H9 (cell line): ENCODE measurements at regions not wholly inside any gene's neighbourhood (a gene's known extent, or its start where the extent isn't known, plus 50 kb on each side); places are given as distances from the start of the nearest gene placed in this dataset.

Experiments
- DNase-seq: peaks from one replicate; pipeline ENCODE4 v3.0.0-alpha.2; 2017
- H2AFZ ChIP-seq: one replicate; pipeline ENCODE4 v1.6.1; 2013; ENCODE audit warnings: mild to moderate bottlenecking, low read length, control low read depth, moderate library complexity
- H2AK5ac ChIP-seq: 2 replicates; pipeline ENCODE4 v1.6.1; 2013; ENCODE audit warnings: low read length, control low read depth, mixed read lengths; ENCODE audit not compliant: insufficient read length
- H2BK120ac ChIP-seq: one replicate; pipeline ENCODE4 v1.6.1; 2013; ENCODE audit warnings: low read depth, mild to moderate bottlenecking, low read length, control low read depth, inconsistent platforms; ENCODE audit not compliant: poor library complexity, severe bottlenecking
- H2BK12ac ChIP-seq: 2 replicates; pipeline ENCODE4 v1.6.1; 2013; ENCODE audit warnings: low read length, control low read depth, mixed read lengths, low read depth; ENCODE audit not compliant: insufficient read length
- H2BK15ac ChIP-seq: 2 replicates; pipeline ENCODE4 v1.6.1; 2013; ENCODE audit warnings: low read depth, low read length, control low read depth
- H2BK20ac ChIP-seq: one replicate; pipeline ENCODE4 v1.6.1; 2013; ENCODE audit warnings: low read depth, mild to moderate bottlenecking, low read length, control low read depth, inconsistent platforms; ENCODE audit not compliant: poor library complexity, severe bottlenecking
- H2BK5ac ChIP-seq: 2 replicates; pipeline ENCODE4 v1.6.1; 2013; ENCODE audit warnings: low read length, control low read depth, mixed read lengths; ENCODE audit not compliant: insufficient read length
- H3K14ac ChIP-seq: 2 replicates; pipeline ENCODE4 v1.6.1; 2013; ENCODE audit warnings: low read length, control low read depth; ENCODE audit not compliant: insufficient read depth
- H3K18ac ChIP-seq: 2 replicates; pipeline ENCODE4 v1.6.1; 2013; ENCODE audit warnings: low read depth, mild to moderate bottlenecking, mixed read lengths, low read length, control low read depth; ENCODE audit not compliant: insufficient read length
- H3K23ac ChIP-seq: 2 replicates; pipeline ENCODE4 v1.6.1; 2013; ENCODE audit warnings: low read length, control low read depth, mixed read lengths, low read depth; ENCODE audit not compliant: insufficient read length
- H3K23me2 ChIP-seq: 2 replicates; pipeline ENCODE4 v1.6.1; 2013; ENCODE audit warnings: low read depth, mild to moderate bottlenecking, mixed read lengths, low read length, control low read depth; ENCODE audit not compliant: insufficient read length, poor library complexity, severe bottlenecking
- H3K27ac ChIP-seq: 2 replicates; pipeline ENCODE4 v1.5.1; 2013; ENCODE audit warnings: low read length, control low read depth, mixed read lengths, low read depth; ENCODE audit not compliant: insufficient read length
- H3K27me3 ChIP-seq: 2 replicates; pipeline ENCODE4 v1.6.1; 2013; ENCODE audit warnings: low read length, control low read depth, inconsistent platforms; ENCODE audit not compliant: insufficient read depth
- H3K4ac ChIP-seq: 2 replicates; pipeline ENCODE4 v1.6.1; 2013; ENCODE audit warnings: low read depth, mild to moderate bottlenecking, control low read depth, inconsistent platforms, low read length, moderate library complexity
- H3K4me1 ChIP-seq: 2 replicates; pipeline ENCODE4 v1.6.1; 2013; ENCODE audit warnings: low read length, control low read depth, inconsistent platforms; ENCODE audit not compliant: insufficient read depth
- H3K4me2 ChIP-seq: 2 replicates; pipeline ENCODE4 v1.6.1; 2013; ENCODE audit warnings: low read length, control low read depth, mixed read lengths; ENCODE audit not compliant: insufficient read length, insufficient read depth
- H3K56ac ChIP-seq: 2 replicates; pipeline ENCODE4 v1.6.1; 2013; ENCODE audit warnings: low read depth, mild to moderate bottlenecking, mixed read lengths, low read length, control low read depth; ENCODE audit not compliant: insufficient read length
- H3K79me1 ChIP-seq: 2 replicates; pipeline ENCODE4 v1.6.1; 2013; ENCODE audit warnings: low read depth, mild to moderate bottlenecking, moderate library complexity, low read length, control low read depth, inconsistent platforms; ENCODE audit not compliant: insufficient read depth, poor library complexity, severe bottlenecking
- H3K79me2 ChIP-seq: 2 replicates; pipeline ENCODE4 v1.6.1; 2013; ENCODE audit warnings: low read length, control low read depth, inconsistent platforms; ENCODE audit not compliant: insufficient read depth
- H3K9ac ChIP-seq: 2 replicates; pipeline ENCODE4 v1.6.1; 2013; ENCODE audit warnings: low read length, control low read depth, mixed read lengths; ENCODE audit not compliant: insufficient read length; ENCODE audit errors: extremely low read depth
- H3K9me3 ChIP-seq: one replicate; pipeline ENCODE4 v1.6.1; 2013; ENCODE audit warnings: low read depth, low read length, inconsistent platforms; ENCODE audit not compliant: control insufficient read depth
- H3T11ph ChIP-seq: one replicate; pipeline ENCODE4 v1.6.1; 2013; ENCODE audit warnings: mild to moderate bottlenecking, low read length, control low read depth, inconsistent platforms
- H4K20me1 ChIP-seq: one replicate; pipeline ENCODE4 v1.6.1; 2013; ENCODE audit not compliant: control insufficient read depth, insufficient read length, insufficient read depth
- H4K5ac ChIP-seq: 2 replicates; pipeline ENCODE4 v1.6.1; 2013; ENCODE audit warnings: low read depth, mild to moderate bottlenecking, mixed read lengths, low read length, control low read depth; ENCODE audit not compliant: insufficient read length
- H4K8ac ChIP-seq: replicated peaks from 2 replicates; pipeline ENCODE4 v1.6.1; 2013; ENCODE audit warnings: low read length, control low read depth, mixed read lengths, low read depth; ENCODE audit not compliant: insufficient read length
- H4K91ac ChIP-seq: 2 replicates; pipeline ENCODE4 v1.6.1; 2013; ENCODE audit warnings: low read depth, mild to moderate bottlenecking, moderate library complexity, mixed read lengths, low read length, control low read depth; ENCODE audit not compliant: insufficient read length
- H3K27ac Mint-ChIP-seq, 3 experiments: 2 replicates in 2 of 3; 3 replicates in 1 of 3; pipeline ENCODE4 v1.8.0; 2020 to 2021; ENCODE audit warnings: mixed read lengths in 3 of 3, mild to moderate bottlenecking in 1 of 3, moderate library complexity in 1 of 3
- H3K27me3 Mint-ChIP-seq: 2 replicates; pipeline ENCODE4 v1.8.0; 2021; ENCODE audit warnings: low read depth, mild to moderate bottlenecking, moderate library complexity, mixed read lengths
- H3K36me3 Mint-ChIP-seq, 3 experiments: 2 replicates in 2 of 3; 3 replicates in 1 of 3; pipeline ENCODE4 v1.8.0; 2020 to 2021; ENCODE audit warnings: low read depth in 3 of 3, mixed read lengths in 3 of 3; ENCODE audit not compliant: insufficient read depth in 1 of 3
- H3K4me1 Mint-ChIP-seq, 2 experiments: 2 replicates each; pipeline ENCODE4 v1.8.0; 2020; ENCODE audit warnings: mixed read lengths in 2 of 2
- H3K4me3 Mint-ChIP-seq, 2 experiments: 2 replicates in 1 of 2; 3 replicates in 1 of 2; pipeline ENCODE4 v1.8.0; 2020 to 2021; ENCODE audit warnings: mild to moderate bottlenecking in 2 of 2, mixed read lengths in 2 of 2, moderate library complexity in 1 of 2
- H3K9me3 Mint-ChIP-seq, 2 experiments: 2 replicates in 1 of 2; 3 replicates in 1 of 2; pipeline ENCODE4 v1.8.0; 2020; ENCODE audit warnings: mild to moderate bottlenecking in 2 of 2, mixed read lengths in 2 of 2, moderate library complexity in 1 of 2
- WGBS: extraction: QIAGEN DNeasy Blood & Tissue Kit; methylation state at CpG from one replicate; pipeline ENCODE4 v1.1.7; 2013; ENCODE audit warnings: missing lambda C conversion rate, low lambda C conversion rate, mixed read lengths; ENCODE audit not compliant: insufficient read length; ENCODE audit errors: extremely low coverage; 5-methylcytosine and 5-hydroxymethylcytosine counted together
- TF ChIP-seq, protein P1 (sequence below): fragments of 200-600 bp; sonication (generic); conservative IDR thresholded peaks from 3 replicates; pipeline ENCODE4 v1.8.0; 2021; ENCODE audit warnings: antibody characterized with exemption, mild to moderate bottlenecking

GRCh38 chr4:112063260-112063659 lies 82.0 kb upstream of the FAM241A start:
- no CpG with 5 or more reads among the region's 1 CpG for WGBS
- H3K4me1 Mint-ChIP-seq: peaks cover 14 to 15% of the 10 kb centered on the region in 2 experiments

More at GRCh38 chr4:112063260-112063659, 82.0 kb upstream of the FAM241A start:
- Histone ChIP-seq H3K23ac (no peak overlapping the region), H4K8ac (no peak overlapping the region), H3K4me1 (peaks cover 3% of the 10 kb centered on the region; the same call in 1 of the 2 replicates), H3K9me3 (no peaks in the 10 kb centered on the region), H2BK20ac (no peak overlapping the region), H3K27me3 (no peaks in the 10 kb centered on the region), H3T11ph (no peak overlapping the region), H3K14ac (no peak overlapping the region), H3K56ac (no peak overlapping the region), H2BK15ac (no peak overlapping the region), H3K18ac (no peak overlapping the region), H3K4me2 (no peak overlapping the region), H3K23me2 (no peaks in the 10 kb centered on the region), H2BK12ac (no peak overlapping the region), H3K4ac (no peak overlapping the region), H3K79me1 (no peaks in the 10 kb centered on the region), H2AFZ (no peak overlapping the region), H2AK5ac (no peak overlapping the region), H3K79me2 (no peaks in the 10 kb centered on the region), H4K91ac (no peak overlapping the region), H4K20me1 (no peaks in the 10 kb centered on the region), H2BK5ac (no peak overlapping the region), H2BK120ac (no peak overlapping the region), H4K5ac (no peak overlapping the region), H3K9ac (no peak overlapping the region), H3K27ac (no peak overlapping the region)
- Mint-ChIP-seq H3K27ac (no peak overlapping the region), H3K27me3 (no peaks in the 10 kb centered on the region), H3K9me3 (peaks cover 0 to 6% of the 10 kb centered on the region in 2 experiments; a peak in 1 of 5 replicates), H3K36me3 (peaks cover 0 to 5% (median 0%) of the 10 kb centered on the region in 3 experiments; a peak in 3 of 7 replicates), H3K4me3 (no peak overlapping the region)
- TF ChIP-seq, protein P1, sequence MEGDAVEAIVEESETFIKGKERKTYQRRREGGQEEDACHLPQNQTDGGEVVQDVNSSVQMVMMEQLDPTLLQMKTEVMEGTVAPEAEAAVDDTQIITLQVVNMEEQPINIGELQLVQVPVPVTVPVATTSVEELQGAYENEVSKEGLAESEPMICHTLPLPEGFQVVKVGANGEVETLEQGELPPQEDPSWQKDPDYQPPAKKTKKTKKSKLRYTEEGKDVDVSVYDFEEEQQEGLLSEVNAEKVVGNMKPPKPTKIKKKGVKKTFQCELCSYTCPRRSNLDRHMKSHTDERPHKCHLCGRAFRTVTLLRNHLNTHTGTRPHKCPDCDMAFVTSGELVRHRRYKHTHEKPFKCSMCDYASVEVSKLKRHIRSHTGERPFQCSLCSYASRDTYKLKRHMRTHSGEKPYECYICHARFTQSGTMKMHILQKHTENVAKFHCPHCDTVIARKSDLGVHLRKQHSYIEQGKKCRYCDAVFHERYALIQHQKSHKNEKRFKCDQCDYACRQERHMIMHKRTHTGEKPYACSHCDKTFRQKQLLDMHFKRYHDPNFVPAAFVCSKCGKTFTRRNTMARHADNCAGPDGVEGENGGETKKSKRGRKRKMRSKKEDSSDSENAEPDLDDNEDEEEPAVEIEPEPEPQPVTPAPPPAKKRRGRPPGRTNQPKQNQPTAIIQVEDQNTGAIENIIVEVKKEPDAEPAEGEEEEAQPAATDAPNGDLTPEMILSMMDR: no peak
- DNase-seq: no peak
